OCI-LY7 (cell line): ENCODE measurements at regions not wholly inside any gene's neighbourhood (a gene's known extent, or its start where the extent isn't known, plus 50 kb on each side); places are given as distances from the start of the nearest gene placed in this dataset.

Source experiments
- BruUV-seq: library from RNA; stranded (reverse); fragments of 400-500 nt; replicated peaks from 2 replicates; lab custom pipeline; 2021; lab: Mats Ljungman, UMichigan
- CTCF ChIA-PET: fragments of 300-600 bp; sonication (Branson Sonifier 250); formaldehyde crosslinking; loops from one replicate; lab custom pipeline; 2022; ENCODE audit warnings: antibody characterized with exemption; ENCODE audit not compliant: unreplicated experiment; lab: Charles Lee
- POLR2A ChIA-PET: fragments of 300-600 bp; sonication (Branson Sonifier 250); formaldehyde crosslinking; loops from one replicate; lab custom pipeline; 2022; ENCODE audit warnings: antibody characterized with exemption; lab: Charles Lee
- DNase-seq: peaks from one replicate; pipeline ENCODE4 v3.0.0-alpha.2; 2015; ENCODE audit warnings: low spot score
- H2AFZ ChIP-seq: fragments of 200-600 bp; sonication (generic), shearing (Covaris generic); 2 replicates; pipeline ENCODE4 v1.6.1; 2014; ENCODE audit warnings: mild to moderate bottlenecking, antibody characterized with exemption, low read length, moderate library complexity
- H3K27ac ChIP-seq: fragments of 200-600 bp; sonication (generic); 2 replicates; pipeline ENCODE4 v1.5.1; 2014; ENCODE audit warnings: mixed run types, low read depth, mild to moderate bottlenecking, moderate library complexity, low read length, inconsistent platforms; ENCODE audit not compliant: poor library complexity, severe bottlenecking
- H3K36me3 ChIP-seq: fragments of 200-600 bp; sonication (generic); 2 replicates; pipeline ENCODE4 v1.6.1; 2014; ENCODE audit warnings: mild to moderate bottlenecking, antibody characterized with exemption, low read length, moderate library complexity, mixed read lengths; ENCODE audit not compliant: insufficient read depth
- H3K4me1 ChIP-seq: fragments of 200-600 bp; sonication (generic); 2 replicates; pipeline ENCODE4 v1.5.1; 2014; ENCODE audit warnings: mild to moderate bottlenecking, low read length; ENCODE audit not compliant: insufficient read depth, poor library complexity, severe bottlenecking
- H3K4me2 ChIP-seq: fragments of 200-600 bp; sonication (generic); 2 replicates; pipeline ENCODE4 v1.6.1; 2014; ENCODE audit warnings: mild to moderate bottlenecking, low read length
- H3K4me3 ChIP-seq: fragments of 200-600 bp; sonication (generic); 2 replicates; pipeline ENCODE4 v1.5.1; 2014; ENCODE audit warnings: mild to moderate bottlenecking, low read depth, low read length; ENCODE audit not compliant: poor library complexity, severe bottlenecking
- H3K79me2 ChIP-seq: fragments of 200-600 bp; sonication (generic); 2 replicates; pipeline ENCODE4 v1.6.1; 2016; ENCODE audit warnings: low read depth, mild to moderate bottlenecking, low read length, moderate library complexity, mixed read lengths; ENCODE audit not compliant: insufficient read depth
- H3K9me2 ChIP-seq: fragments of 200-600 bp; sonication (generic); 2 replicates; pipeline ENCODE4 v1.6.1; 2016; ENCODE audit warnings: mild to moderate bottlenecking, low read length, mixed read lengths; ENCODE audit not compliant: insufficient read depth
- H3K9me3 ChIP-seq: fragments of 200-600 bp; sonication (generic); 2 replicates; pipeline ENCODE4 v1.6.1; 2014; ENCODE audit warnings: mild to moderate bottlenecking, mixed run types, low read length, mixed read lengths
- H4K20me1 ChIP-seq: fragments of 200-600 bp; sonication (generic); 2 replicates; pipeline ENCODE4 v1.6.1; 2014; ENCODE audit warnings: mild to moderate bottlenecking, antibody characterized with exemption, low read length, moderate library complexity, mixed read lengths; ENCODE audit not compliant: insufficient read depth
- EZH2phosphoT487 ChIP-seq: fragments of 200-600 bp; sonication (generic); IDR thresholded peaks from 2 replicates; pipeline ENCODE4 v1.6.1; 2018; ENCODE audit warnings: low read depth, borderline replicate concordance, mild to moderate bottlenecking, mixed run types, antibody characterized with exemption, low read length, moderate library complexity, mixed read lengths
- intact Hi-C: fragments of 100-400 bp; cut with micrococcal nuclease; formaldehyde crosslinking; loops from one replicate; pipeline ENCODE4 v1.10.0; 2022; ENCODE audit not compliant: unreplicated experiment
- TF ChIP-seq, protein P1 (sequence below): fragments of 200-600 bp; sonication (generic); conservative IDR thresholded peaks from 2 replicates; pipeline ENCODE4 v1.5.1; 2014; ENCODE audit warnings: mild to moderate bottlenecking, antibody characterized with exemption, low read length, moderate library complexity, mixed read lengths

DNA sequence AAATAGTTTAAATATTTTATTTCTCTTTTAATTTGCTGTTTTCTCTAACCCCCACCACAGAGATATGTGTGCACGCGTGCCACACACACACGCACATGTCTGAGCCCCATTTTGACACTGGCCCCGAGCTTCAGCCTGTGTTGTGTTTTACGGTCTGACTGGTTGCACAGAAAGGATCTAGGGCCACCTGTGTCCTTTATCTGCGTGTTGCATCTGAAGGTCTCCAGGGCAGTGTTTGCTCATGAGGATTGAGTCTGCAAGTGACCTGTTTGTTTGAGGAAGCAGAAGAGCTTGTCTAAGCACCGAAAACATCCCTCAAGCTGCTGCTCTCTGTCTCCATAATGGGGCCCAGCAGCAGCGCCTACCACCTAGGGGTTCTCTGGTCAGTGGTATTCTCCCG lies 266.4 kb upstream of the LYZL1 start:
- H3K4me1 ChIP-seq: no peaks in the 10 kb centered on the region
- H4K20me1 ChIP-seq: no peaks in the 10 kb centered on the region
- BruUV-seq: no TSS peak
- no peak overlapping the region for H3K4me2 ChIP-seq
- no peaks in the 10 kb centered on the region for H3K9me2 ChIP-seq
- DNase-seq: no peak
- TF ChIP-seq, protein P1, sequence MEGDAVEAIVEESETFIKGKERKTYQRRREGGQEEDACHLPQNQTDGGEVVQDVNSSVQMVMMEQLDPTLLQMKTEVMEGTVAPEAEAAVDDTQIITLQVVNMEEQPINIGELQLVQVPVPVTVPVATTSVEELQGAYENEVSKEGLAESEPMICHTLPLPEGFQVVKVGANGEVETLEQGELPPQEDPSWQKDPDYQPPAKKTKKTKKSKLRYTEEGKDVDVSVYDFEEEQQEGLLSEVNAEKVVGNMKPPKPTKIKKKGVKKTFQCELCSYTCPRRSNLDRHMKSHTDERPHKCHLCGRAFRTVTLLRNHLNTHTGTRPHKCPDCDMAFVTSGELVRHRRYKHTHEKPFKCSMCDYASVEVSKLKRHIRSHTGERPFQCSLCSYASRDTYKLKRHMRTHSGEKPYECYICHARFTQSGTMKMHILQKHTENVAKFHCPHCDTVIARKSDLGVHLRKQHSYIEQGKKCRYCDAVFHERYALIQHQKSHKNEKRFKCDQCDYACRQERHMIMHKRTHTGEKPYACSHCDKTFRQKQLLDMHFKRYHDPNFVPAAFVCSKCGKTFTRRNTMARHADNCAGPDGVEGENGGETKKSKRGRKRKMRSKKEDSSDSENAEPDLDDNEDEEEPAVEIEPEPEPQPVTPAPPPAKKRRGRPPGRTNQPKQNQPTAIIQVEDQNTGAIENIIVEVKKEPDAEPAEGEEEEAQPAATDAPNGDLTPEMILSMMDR: no peak
- no peak for TF ChIP-seq EZH2phosphoT487
- ChIA-PET CTCF (no interaction called here), POLR2A (interaction anchor here (0.6 to 1.7 kb wide), 3 partner anchors 19 to 163 kb away, joined by 3 to 9 read pairs (median 4); no protein-coding TSS in a partner anchor)
- no peaks in the 10 kb centered on the region for H3K79me2 ChIP-seq
- H3K36me3 ChIP-seq: no peaks in the 10 kb centered on the region
- no peak overlapping the region for H3K27ac ChIP-seq
- no peak overlapping the region for H2AFZ ChIP-seq
- intact Hi-C loops: no loop called here
- no peak overlapping the region for H3K4me3 ChIP-seq
- H3K9me3 ChIP-seq: no peaks in the 10 kb centered on the region

DNA sequence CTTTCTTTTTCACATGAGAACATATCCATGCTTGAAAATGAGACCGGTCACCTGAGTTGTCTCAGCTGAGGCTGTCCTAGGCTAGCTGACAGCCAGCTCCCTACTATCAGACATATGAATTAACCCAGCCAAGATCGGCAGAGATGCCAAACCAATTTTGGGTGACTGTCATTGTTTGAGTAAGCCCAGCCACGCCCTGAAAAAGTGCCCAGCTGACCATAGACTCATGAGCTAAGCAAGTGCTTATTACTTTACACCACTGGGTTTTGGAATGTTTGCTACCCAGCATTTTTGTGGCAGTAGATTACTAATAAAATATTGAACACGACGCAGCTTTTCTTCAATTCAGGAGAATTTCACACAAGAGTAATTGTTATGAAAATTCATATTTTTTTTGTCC lies 265.2 kb upstream of the LYZL1 start:
- no TSS peak for BruUV-seq
- H3K4me3 ChIP-seq: no peak overlapping the region
- TF ChIP-seq, protein P1: no peak
- no peak for TF ChIP-seq EZH2phosphoT487
- no peaks in the 10 kb centered on the region for H3K36me3 ChIP-seq
- H3K9me3 ChIP-seq: no peaks in the 10 kb centered on the region
- ChIA-PET POLR2A (interaction anchor here (0.7 to 1.7 kb wide), 2 partner anchors 17 to 28 kb away, joined by 3 to 9 read pairs; no protein-coding TSS in a partner anchor), CTCF (no interaction called here)
- no peak overlapping the region for H2AFZ ChIP-seq
- no peak for DNase-seq
- no peaks in the 10 kb centered on the region for H3K4me1 ChIP-seq
- H3K4me2 ChIP-seq: no peak overlapping the region
- intact Hi-C loops: no loop called here
- no peaks in the 10 kb centered on the region for H3K79me2 ChIP-seq
- no peaks in the 10 kb centered on the region for H4K20me1 ChIP-seq
- no peak overlapping the region for H3K27ac ChIP-seq
- no peaks in the 10 kb centered on the region for H3K9me2 ChIP-seq

DNA sequence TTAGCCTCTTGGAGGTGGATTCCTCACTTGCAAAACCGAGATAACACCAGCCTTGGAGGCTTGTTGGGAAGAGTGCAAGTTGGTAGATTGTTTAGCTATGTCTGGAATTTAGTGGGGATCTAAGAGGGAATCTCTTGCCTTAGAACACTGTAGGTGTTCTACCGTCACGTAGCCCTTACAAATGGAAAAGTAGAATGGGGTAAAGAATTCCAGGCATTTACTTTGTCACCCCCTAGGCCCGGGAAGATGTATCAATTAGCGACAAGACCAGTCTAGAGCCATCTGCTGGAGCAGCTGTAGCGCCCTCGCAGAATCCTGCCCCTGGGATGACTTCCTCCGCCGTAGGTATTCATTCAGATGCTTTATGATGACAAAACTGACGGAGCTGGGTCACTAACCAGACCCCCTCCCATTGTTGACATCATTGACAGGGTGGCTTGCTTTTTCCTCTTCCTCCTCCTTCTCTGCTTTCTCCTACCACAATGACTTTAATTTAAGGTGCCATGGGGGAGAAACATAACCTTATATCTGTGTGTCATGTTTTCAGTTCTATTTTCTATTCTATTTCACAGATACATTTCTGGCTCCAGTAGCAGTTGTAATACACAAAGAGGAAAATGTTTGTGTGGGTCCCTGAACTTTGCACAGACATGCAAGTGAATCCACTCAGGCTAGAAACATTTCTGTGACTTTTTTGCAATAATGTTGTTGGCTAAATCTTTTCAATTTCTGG lies 262.6 kb upstream of the LYZL1 start:
- Histone ChIP-seq H3K4me1 (no peaks in the 10 kb centered on the region), H3K27ac (no peak overlapping the region), H3K79me2 (no peaks in the 10 kb centered on the region), H3K36me3 (no peaks in the 10 kb centered on the region), H3K4me3 (no peak overlapping the region), H3K9me2 (no peaks in the 10 kb centered on the region), H2AFZ (no peak overlapping the region), H4K20me1 (no peaks in the 10 kb centered on the region), H3K4me2 (no peak overlapping the region), H3K9me3 (no peaks in the 10 kb centered on the region)
- intact Hi-C loops: no loop called here
- ChIA-PET POLR2A (no interaction called here), CTCF (no interaction called here)
- no peak for DNase-seq
- TF ChIP-seq EZH2phosphoT487: no peak
- TF ChIP-seq, protein P1: no peak
- no TSS peak for BruUV-seq
